Hematopoietic multipotent progenitor cell treated with erythropoietin and hydrocortisone succinate and interleukin-3 and kit ligand, for 8 days (in vitro differentiated cells): ENCODE measurements at regions not wholly inside any gene's neighbourhood (a gene's known extent, or its start where the extent isn't known, plus 50 kb on each side); places are given as distances from the start of the nearest gene placed in this dataset.
A peak's percentile ranks its signal among the peaks of the same experiment; 100 is the strongest.

Experiments
- DNase-seq: peaks from one replicate; pipeline ENCODE4 v3.0.0-alpha.2; 2015

- no peak for DNase-seq
Observed at GRCh38 chr5:68727931-68728330, 365.9 kb upstream of the SLC30A5 start.

- no peak for DNase-seq
Observed at GRCh38 chr5:68729678-68730077, 364.1 kb upstream of the SLC30A5 start.

DNA sequence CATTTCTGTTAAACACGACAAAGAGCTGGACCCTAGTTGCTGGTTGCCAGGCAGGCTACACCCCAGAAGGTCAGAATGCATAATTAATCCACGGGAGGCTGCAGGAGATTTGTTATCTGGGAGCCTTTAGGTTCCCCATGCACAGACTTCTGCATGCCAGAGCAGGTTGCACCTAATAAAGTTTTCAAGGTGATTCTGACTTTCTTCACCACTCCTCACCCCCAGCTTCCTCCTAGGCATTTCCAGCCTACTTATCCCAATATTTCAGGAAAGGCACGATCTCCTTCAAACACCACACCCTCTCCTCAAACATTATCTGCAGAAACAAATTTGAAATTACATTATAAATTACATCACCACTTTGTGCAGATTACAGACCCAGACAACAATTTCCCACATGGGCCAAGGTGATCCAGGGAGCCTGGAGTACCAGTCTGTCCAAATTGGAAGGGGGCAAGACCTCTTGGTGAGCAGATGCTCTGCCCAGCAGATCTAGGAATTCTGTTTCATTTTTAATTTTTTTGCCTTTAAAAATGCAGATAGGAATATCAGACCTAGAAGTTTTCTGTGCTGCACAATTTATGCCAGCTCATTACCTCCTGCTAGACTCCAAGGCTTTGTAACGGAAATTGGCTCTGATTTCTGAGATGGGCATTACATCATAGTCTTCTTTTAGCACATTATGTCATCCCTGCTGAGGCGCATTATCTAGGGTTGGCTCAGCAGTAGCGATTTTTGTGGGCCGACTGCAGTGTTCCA, 363.4 kb upstream of the SLC30A5 start:
- DNase-seq, result no peak

DNA sequence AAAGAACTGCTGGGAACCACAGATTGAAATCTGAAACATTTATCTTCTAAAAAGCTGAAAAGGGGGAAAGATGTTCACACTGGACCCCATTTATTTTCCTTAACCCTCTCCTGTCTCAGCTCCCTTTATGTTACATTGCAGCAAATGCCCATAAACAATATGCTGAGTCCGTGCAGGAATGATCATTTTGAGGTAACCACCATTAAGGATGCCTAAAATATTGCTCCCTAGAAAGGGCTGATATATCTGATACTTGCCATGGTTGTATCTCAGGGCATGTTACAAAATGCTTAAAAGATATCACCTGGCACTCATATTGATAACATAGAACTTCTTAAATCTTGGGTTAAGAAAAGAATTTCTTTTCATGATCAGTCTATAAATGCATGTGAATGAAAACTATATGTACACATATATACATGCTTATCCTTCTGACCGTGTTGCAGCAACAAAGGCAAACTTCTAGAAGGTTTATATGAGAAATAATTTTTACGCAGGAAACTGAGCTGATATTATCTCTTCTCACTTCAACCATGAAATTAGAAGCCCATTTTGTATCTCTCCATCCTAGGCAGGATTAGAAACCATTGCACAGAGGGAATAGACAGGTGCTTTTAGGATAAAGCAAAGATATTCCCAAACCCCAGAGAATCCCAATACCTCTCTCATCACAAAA, 362.7 kb upstream of the SLC30A5 start:
- DNase-seq, result no peak

GRCh38 chr5:68732251-68732650, 361.6 kb upstream of the SLC30A5 start:
- DNase-seq, result no peak

- no peak for DNase-seq
Observed at GRCh38 chr5:68734781-68735180, 359.0 kb upstream of the SLC30A5 start.

- DNase-seq, result no peak
Observed at GRCh38 chr5:68738236-68738635, 355.6 kb upstream of the SLC30A5 start.

DNA sequence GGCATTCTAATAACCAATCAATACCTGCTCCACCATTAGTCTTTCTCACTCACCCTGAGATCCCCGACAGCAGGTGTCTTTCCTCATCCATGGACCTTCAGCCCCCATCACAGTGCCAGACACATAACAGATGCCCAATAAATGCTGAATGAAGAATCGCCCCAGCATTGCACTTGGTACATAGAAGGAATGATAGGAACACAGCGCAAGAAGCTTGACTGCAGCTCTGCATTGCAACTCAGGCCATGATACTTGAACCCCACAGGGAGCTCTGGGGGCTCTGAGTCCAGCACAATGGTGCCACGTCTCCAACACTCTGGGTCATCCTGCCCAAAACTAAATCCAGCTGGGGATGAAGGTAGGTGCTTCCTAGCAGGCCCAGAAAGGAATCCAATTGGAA, 355.0 kb upstream of the SLC30A5 start:
- no peak for DNase-seq

GRCh38 chr5:68739752-68740151, 354.1 kb upstream of the SLC30A5 start:
- no peak for DNase-seq

DNA sequence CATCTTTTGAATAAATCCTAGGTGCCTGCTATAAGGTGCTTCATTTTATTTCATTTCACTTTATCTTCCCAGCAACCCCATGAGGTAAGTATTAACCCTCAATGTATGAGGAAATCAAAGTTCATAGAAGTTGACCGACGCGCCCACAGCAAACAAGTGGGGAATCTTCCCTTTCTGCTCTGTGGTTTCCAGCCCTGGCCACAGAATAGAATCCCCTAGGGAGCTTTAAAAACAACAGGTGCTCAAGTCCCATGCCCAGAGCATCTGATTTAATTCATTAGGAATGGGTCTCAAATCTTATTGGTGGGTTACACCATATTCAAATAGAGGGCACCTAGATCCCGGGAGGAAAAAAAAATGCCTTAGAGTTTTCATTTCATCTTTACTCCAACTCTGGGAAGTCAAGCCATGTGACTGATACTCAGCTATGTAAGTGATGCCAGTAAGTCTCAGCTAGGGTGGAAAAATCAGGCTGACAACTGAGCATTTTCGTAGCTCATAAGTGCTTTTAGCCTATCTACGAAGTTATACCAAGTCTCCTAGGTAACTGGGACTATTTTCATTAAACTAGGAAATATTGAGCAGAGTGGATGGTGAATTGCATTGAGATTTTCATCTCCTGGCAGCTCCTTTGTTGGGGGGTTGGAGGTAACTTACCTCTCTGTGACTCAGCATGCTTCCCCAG, 353.4 kb upstream of the SLC30A5 start:
- DNase-seq, result no peak

GRCh38 chr5:68744206-68744605, 349.6 kb upstream of the SLC30A5 start:
- no peak for DNase-seq

DNA sequence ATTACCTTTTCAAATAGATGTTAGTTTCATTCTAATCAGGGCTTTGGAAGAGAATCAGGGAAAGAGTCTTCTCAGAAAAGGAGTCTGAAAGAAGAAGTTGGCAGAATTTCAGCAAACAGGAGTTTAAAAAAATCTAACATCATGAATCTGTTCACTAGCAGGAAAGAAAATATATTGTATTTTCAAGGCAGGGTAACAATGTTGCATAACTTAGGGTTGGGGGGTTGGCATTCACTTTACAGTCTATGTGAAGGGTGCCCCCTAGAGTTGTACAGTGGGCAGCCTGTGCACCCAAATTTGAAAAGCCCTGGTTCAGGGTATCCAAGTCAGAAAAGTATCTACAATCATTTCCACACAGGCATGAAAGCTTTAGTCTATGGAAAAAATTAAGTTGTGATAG, 348.4 kb upstream of the SLC30A5 start:
- DNase-seq, result peak; percentile 17

DNA sequence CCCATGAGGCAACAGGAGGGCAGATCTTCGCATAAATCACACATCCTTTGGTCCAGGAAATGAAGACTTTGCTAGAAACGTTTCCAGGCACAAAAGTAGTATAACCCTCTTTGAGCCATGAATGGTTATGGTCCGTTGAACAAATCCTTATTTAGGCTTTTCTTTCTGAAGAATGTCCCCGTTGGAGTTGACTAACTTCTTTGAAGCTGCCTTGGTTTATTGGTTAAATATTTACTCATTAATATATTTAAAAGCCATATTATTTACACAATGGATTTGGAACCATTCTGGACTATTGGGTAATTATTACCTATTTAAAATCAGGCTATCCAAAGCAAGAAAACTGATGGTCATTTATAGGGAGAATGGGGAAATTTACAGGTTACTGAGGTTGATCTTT, 347.6 kb upstream of the SLC30A5 start:
- no peak for DNase-seq

GRCh38 chr5:68746643-68747420, 347.0 kb upstream of the SLC30A5 start:
- no peak for DNase-seq

DNA sequence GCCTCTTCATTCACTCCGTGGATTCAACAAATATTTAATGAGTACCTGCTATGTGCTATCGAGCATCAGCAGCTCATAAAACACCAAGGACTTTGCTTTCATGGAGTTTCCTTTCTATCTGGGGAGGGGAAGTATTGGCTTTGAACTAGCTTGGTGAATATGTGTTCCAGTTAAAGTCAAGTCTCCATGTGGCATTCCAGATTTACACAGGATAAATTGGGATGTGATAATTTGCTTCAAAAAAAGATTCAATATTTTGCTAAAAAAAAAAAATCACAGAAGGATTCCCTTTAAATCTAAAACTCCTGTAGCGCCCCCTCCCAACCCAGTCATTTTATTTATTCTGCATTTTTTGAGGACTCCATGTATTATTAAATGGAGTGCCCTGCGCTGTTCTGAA, 346.3 kb upstream of the SLC30A5 start:
- DNase-seq, result no peak

DNA sequence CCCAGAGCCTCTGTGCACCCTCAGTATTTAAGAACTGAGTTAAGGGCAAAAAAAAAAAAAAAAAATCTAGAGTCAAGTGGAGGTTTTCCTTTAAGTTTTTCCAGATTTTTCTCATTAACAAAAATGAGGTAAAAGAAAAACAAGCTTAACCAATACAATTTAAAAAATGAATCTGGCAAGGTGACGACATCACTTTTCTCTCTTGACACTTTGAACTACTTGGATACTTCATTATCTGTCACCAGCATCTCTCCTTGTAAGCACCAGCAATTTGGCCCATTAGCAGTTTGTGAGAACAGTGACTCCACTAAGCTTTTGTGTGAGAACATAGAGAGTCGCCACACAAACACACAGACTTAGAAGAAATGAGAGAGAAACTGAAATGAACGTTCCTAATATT, 345.7 kb upstream of the SLC30A5 start:
- DNase-seq, result no peak

DNA sequence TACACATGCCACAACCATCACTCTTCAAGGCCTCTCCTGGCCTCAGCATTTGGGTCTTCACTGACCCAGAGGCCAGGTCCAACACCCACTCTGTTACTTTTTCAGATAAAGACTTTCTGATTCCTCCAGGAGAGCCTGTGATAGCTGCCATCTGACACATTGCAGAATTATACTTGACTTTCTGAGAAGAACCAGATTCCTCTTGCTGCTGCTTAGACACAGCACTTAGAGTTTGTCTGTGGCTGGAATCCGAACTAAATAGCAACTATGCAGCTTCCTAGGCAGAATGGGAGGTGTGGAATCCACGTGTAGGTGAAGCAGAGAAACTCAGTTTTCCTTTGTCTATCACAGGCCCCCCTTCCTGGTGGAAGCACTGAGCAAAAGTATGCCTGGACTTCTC, 344.7 kb upstream of the SLC30A5 start:
- no peak for DNase-seq

GRCh38 chr5:68749631-68750030, 344.2 kb upstream of the SLC30A5 start:
- DNase-seq, result peak; percentile 13

- DNase-seq, result no peak
Observed at GRCh38 chr5:68751661-68752060, 342.2 kb upstream of the SLC30A5 start.

- no peak for DNase-seq
Observed at GRCh38 chr5:68754536-68754935, 339.3 kb upstream of the SLC30A5 start.

- DNase-seq, result no peak
Observed at GRCh38 chr5:68755293-68755692, 338.5 kb upstream of the SLC30A5 start.

DNA sequence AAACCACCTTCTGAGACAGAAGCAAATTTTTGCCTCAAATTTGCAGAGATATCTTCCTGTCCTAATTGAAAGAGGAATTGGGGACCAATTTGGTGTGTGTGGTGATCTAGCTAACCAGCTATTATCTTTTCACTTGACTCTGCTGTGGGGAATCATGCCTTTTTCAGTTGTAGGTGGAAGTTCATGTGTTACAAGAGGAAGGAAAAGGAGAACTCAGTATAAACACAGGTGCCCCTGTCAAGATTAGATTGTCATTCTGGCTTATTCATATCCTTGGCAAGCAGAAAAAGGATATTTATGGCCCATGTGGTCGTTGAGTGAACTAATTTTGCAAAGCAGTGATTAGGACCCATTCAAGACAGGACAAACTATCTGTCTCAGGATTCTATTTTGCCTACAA, 336.8 kb upstream of the SLC30A5 start:
- DNase-seq, result no peak

DNA sequence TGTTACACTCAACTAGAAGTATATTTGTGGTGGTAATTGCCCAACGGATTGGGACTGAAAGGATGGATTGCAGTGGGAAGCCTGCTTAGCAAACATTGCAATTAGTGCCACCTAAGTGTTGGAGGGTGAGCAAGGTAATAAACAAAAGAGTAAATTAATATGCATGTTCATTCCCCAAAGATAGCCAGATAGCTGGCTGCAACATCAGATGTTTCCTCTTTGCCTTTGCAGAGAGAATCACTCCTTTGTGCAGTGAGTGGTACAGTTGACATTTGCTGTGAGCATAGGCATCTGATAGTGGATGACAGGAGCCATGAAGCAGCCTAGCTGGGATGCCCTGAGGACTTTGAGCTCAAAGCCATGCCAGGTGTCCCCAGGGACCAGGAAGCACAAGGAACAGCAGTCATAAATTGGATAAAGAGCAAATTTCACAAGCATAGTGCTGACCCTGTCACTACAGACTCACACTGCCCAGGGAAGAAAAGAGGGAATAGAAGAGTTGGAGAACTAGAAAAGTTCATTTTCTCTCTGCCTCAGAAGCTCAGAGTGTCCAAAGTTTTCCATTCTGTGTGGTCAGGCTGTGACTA, 336.1 kb upstream of the SLC30A5 start:
- no peak for DNase-seq
